GM19240 (cell line): ENCODE measurements at regions not wholly inside any gene's neighbourhood (a gene's known extent, or its start where the extent isn't known, plus 50 kb on each side); places are given as distances from the start of the nearest gene placed in this dataset.

Source experiments
- DNase-seq: peaks from one replicate; pipeline ENCODE4 v3.0.0; 2011; ENCODE audit warnings: low spot score; ENCODE audit not compliant: insufficient read length

GRCh38 chr9:81532251-81532650, 157.1 kb downstream of the TLE1 start:
- DNase-seq: no peak

GRCh38 chr9:81531511-81531910, 157.8 kb downstream of the TLE1 start:
- no peak for DNase-seq

GRCh38 chr9:81530846-81531245, 158.5 kb downstream of the TLE1 start:
- no peak for DNase-seq

GRCh38 chr9:81530310-81530810, 159.0 kb downstream of the TLE1 start:
- no peak for DNase-seq

GRCh38 chr9:81529556-81530193, 159.7 kb downstream of the TLE1 start:
- no peak for DNase-seq

GRCh38 chr9:81526587-81526986, 162.8 kb downstream of the TLE1 start:
- DNase-seq: no peak

- no peak for DNase-seq
Measured at GRCh38 chr9:81522716-81523551, 166.4 kb downstream of the TLE1 start.

GRCh38 chr9:81521892-81522291, 167.5 kb downstream of the TLE1 start:
- DNase-seq: no peak

GRCh38 chr9:81519816-81520495, 169.4 kb downstream of the TLE1 start:
- no peak for DNase-seq

GRCh38 chr9:81517954-81518353, 171.4 kb downstream of the TLE1 start:
- DNase-seq: no peak

- DNase-seq: no peak
Measured at GRCh38 chr9:81513059-81513458, 176.3 kb downstream of the TLE1 start.

- DNase-seq: no peak
Measured at GRCh38 chr9:81512641-81513040, 176.7 kb downstream of the TLE1 start.

GRCh38 chr9:81508476-81508875, 180.9 kb downstream of the TLE1 start:
- no peak for DNase-seq

- no peak for DNase-seq
Measured at GRCh38 chr9:81506941-81507864, 182.1 kb downstream of the TLE1 start.

GRCh38 chr9:81499594-81499993, 189.8 kb downstream of the TLE1 start:
- no peak for DNase-seq

GRCh38 chr9:81499021-81499454, 190.3 kb downstream of the TLE1 start:
- no peak for DNase-seq

- DNase-seq: no peak
Measured at GRCh38 chr9:81498576-81498975, 190.8 kb downstream of the TLE1 start.

- DNase-seq: no peak
Measured at GRCh38 chr9:81497091-81497490, 192.3 kb downstream of the TLE1 start.

GRCh38 chr9:81492710-81493447, 196.5 kb downstream of the TLE1 start:
- DNase-seq: no peak

- DNase-seq: no peak
Measured at GRCh38 chr9:81490605-81491331, 198.6 kb downstream of the TLE1 start.
